WERI-Rb-1 (cell line): ENCODE measurements at regions not wholly inside any gene's neighbourhood (a gene's known extent, or its start where the extent isn't known, plus 50 kb on each side); places are given as distances from the start of the nearest gene placed in this dataset.

Source experiments
- DNase-seq: peaks from one replicate; pipeline ENCODE4 v3.0.0-alpha.2; 2020
- H3K27ac ChIP-seq: fragments of 250-450 bp; sonication (Bioruptor Pico); 2 replicates; pipeline ENCODE4 v1.5.1; 2020; ENCODE audit warnings: mild to moderate bottlenecking, moderate library complexity
- H3K27me3 ChIP-seq: fragments of 250-450 bp; sonication (Bioruptor Pico); 2 replicates; pipeline ENCODE4 v1.5.1; 2021; ENCODE audit warnings: mild to moderate bottlenecking, low read depth, moderate library complexity; ENCODE audit not compliant: insufficient read depth, severe bottlenecking
- H3K36me3 ChIP-seq: fragments of 250-450 bp; sonication (Bioruptor Pico); 2 replicates; pipeline ENCODE4 v1.5.1; 2020; ENCODE audit warnings: mild to moderate bottlenecking, moderate library complexity
- H3K4me3 ChIP-seq: 2 replicates; pipeline ENCODE4 v1.5.1; 2011; ENCODE audit warnings: low read depth, mild to moderate bottlenecking, control low read depth, low read length
- H3K9me3 ChIP-seq: fragments of 250-450 bp; sonication (Bioruptor Pico); 2 replicates; pipeline ENCODE4 v1.5.1; 2021; ENCODE audit warnings: mild to moderate bottlenecking, moderate library complexity; ENCODE audit not compliant: severe bottlenecking
- TF ChIP-seq, protein P1 (sequence below): IDR thresholded peaks from 2 replicates; pipeline ENCODE4 v1.5.1; 2011; ENCODE audit warnings: low read depth, mild to moderate bottlenecking, control low read depth, inconsistent platforms, low read length

DNA sequence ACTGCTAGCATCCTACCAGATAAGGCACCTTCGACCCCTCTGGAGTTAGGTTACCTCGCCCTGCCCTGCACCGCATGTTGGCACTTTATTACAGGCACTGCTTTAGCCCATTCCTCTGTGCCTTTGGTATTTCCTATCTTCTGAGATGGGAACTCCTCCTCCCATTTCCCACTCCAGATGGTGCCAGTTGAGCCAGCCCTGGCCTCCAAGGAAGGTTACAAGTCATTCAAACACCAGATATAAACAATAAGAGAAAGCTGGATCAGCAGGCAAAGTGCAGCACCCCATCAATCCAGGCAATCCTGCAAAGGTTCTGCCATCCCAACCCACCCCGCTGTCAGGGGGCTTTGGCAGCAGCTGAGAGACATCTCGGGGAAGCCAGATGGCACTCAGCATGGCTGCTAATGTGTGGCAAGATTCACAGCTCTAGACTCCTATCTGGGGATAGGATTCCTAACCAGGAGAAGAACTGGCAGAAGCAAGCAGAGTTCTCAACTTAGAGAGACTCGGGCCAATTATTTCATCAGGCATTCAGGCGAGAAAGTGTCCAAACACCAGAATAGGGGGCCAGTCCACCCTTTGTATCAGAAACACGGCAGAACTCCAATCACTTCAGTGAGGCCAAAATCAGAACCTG, 113.0 kb downstream of the COPRS start:
- Histone ChIP-seq H3K4me3 (no peak overlapping the region), H3K9me3 (no peaks in the 10 kb centered on the region), H3K36me3 (no peaks in the 10 kb centered on the region), H3K27me3 (no peaks in the 10 kb centered on the region), H3K27ac (no peak overlapping the region)
- TF ChIP-seq, protein P1, sequence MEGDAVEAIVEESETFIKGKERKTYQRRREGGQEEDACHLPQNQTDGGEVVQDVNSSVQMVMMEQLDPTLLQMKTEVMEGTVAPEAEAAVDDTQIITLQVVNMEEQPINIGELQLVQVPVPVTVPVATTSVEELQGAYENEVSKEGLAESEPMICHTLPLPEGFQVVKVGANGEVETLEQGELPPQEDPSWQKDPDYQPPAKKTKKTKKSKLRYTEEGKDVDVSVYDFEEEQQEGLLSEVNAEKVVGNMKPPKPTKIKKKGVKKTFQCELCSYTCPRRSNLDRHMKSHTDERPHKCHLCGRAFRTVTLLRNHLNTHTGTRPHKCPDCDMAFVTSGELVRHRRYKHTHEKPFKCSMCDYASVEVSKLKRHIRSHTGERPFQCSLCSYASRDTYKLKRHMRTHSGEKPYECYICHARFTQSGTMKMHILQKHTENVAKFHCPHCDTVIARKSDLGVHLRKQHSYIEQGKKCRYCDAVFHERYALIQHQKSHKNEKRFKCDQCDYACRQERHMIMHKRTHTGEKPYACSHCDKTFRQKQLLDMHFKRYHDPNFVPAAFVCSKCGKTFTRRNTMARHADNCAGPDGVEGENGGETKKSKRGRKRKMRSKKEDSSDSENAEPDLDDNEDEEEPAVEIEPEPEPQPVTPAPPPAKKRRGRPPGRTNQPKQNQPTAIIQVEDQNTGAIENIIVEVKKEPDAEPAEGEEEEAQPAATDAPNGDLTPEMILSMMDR = no peak
- DNase-seq = no peak

DNA sequence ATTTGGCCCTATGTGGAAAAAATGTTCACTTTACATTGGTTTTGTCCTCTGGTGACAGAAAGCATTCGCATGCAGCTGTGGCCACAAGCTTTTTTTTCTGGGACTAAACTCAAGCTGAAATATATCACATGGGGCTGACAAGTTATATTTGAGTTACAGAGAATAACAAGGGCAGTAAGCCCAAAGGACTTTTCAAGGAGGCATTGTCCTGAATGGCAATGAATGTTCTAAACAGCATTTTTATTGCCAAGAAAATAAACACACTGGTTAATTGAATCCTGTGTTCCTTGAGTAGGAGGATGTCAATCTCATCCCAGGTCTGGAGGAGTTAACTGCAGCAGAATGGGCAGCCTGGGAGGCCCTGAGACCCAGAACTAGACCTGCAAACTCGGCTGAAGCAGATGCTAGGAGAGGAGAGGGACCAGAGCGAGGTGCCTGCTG, 114.5 kb downstream of the COPRS start:
- DNase-seq = no peak
- Histone ChIP-seq H3K4me3 (no peak overlapping the region), H3K9me3 (no peaks in the 10 kb centered on the region), H3K27me3 (no peaks in the 10 kb centered on the region), H3K27ac (no peak overlapping the region), H3K36me3 (no peaks in the 10 kb centered on the region)
- TF ChIP-seq, protein P1 = no peak

- TF ChIP-seq, protein P1 = no peak
- Histone ChIP-seq H3K36me3 (no peaks in the 10 kb centered on the region), H3K27me3 (no peaks in the 10 kb centered on the region), H3K27ac (no peak overlapping the region), H3K9me3 (no peaks in the 10 kb centered on the region), H3K4me3 (no peak overlapping the region)
- no peak for DNase-seq
These were observed 115.2 kb downstream of the COPRS start for GRCh38 chr17:31743797-31744196.

DNA sequence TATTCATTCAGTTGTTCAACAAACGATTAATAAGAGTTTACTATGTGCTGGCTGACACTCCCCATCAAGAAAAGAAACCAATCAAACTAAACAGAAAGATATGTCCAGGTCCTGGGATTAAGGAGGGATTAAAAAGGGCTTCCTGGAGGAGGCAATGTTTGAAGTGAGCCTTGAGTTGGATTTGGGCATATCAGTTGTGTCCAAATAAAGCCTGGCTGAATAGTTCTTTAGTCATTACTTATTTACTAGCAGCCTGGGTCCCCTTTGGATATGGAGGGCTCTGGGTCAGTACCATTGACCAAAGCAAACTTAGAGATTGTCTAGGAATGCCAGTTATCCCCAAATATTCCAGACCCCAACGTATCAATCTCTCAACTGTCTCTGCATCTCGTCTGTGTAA, 117.7 kb downstream of the COPRS start:
- Histone ChIP-seq H3K27me3 (no peaks in the 10 kb centered on the region), H3K9me3 (no peaks in the 10 kb centered on the region), H3K27ac (no peak overlapping the region), H3K4me3 (no peak overlapping the region), H3K36me3 (no peaks in the 10 kb centered on the region)
- DNase-seq = no peak
- TF ChIP-seq, protein P1 = no peak

DNA sequence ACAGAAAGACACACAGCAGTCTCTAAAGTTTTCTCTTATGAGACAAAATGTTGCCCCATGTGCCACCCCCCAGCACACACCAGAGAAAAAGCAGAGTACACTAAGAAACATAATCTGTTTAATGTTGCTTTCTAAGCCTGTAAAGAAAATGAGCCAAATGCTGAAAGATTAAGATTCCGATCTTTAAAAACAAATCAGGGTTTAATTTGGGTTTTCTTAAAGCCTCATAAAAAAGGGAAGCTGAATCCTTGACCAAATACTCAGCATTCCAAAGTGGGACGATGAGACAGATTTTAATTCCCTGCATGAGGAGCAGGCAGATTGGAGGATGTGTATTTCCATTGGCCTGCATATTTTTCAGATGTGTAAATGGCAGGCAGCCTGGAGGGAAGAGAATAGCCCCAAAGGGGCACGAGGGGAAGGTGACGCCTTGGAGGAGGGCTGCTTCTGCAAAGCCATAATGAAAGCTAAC, 118.4 kb downstream of the COPRS start:
- Histone ChIP-seq H3K36me3 (no peaks in the 10 kb centered on the region), H3K4me3 (no peak overlapping the region), H3K9me3 (no peaks in the 10 kb centered on the region), H3K27ac (no peak overlapping the region), H3K27me3 (no peaks in the 10 kb centered on the region)
- TF ChIP-seq, protein P1 = no peak
- no peak for DNase-seq
